ENCODE measurements at regions not wholly inside any gene's neighbourhood (a gene's known extent, or its start where the extent isn't known, plus 50 kb on each side); places are given as distances from the start of the nearest gene placed in this dataset.

DNA sequence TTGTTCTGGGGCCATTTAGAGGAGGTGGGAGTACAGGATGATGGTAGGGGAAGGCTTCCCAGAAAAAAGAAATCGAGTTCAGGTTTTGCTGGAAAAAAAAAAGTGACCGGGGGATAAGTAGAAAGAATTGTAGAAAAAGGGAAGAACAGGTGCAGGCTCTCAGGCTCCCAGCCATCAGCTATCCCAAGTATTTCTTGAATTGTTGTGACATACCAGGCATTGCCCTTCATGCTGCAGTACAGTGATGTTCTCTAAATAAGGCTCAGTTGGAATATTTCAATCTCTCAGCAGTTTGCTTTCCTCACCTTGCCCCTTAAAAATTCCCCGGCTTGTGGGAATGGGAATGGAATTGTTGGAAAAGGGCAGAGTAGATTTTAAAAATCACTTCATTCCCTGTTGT lies 82.5 kb upstream of the RGMA start:
- TF ChIP-seq, protein P1, sequence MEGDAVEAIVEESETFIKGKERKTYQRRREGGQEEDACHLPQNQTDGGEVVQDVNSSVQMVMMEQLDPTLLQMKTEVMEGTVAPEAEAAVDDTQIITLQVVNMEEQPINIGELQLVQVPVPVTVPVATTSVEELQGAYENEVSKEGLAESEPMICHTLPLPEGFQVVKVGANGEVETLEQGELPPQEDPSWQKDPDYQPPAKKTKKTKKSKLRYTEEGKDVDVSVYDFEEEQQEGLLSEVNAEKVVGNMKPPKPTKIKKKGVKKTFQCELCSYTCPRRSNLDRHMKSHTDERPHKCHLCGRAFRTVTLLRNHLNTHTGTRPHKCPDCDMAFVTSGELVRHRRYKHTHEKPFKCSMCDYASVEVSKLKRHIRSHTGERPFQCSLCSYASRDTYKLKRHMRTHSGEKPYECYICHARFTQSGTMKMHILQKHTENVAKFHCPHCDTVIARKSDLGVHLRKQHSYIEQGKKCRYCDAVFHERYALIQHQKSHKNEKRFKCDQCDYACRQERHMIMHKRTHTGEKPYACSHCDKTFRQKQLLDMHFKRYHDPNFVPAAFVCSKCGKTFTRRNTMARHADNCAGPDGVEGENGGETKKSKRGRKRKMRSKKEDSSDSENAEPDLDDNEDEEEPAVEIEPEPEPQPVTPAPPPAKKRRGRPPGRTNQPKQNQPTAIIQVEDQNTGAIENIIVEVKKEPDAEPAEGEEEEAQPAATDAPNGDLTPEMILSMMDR (IDR thresholded peaks at IDR 0.05): no peak
- TF ChIP-seq POLR2A (IDR thresholded peaks at IDR 0.05): no peak

Data from uterus (tissue), 2 donors.